Small intestine (tissue), 7 donors: ENCODE measurements at regions not wholly inside any gene's neighbourhood (a gene's known extent, or its start where the extent isn't known, plus 50 kb on each side); places are given as distances from the start of the nearest gene placed in this dataset.

ENCODE experiments used
- DNase-seq, 2 donors: peaks; one replicate each; pipeline versions ENCODE4 v3.0.0 to v3.0.0-alpha.2; 2013
- FAIRE-seq: peaks from 2 replicates; lab custom pipeline; 2012; peaks lifted over from hg19 to GRCh38; lab: Jason Lieb, UNC
- H3K27ac ChIP-seq, 3 donors: one replicate each; pipeline ENCODE4 v1.5.1; 2013; ENCODE audit warnings: low read length in 2 of 3, mild to moderate bottlenecking in 2 of 3, control low read depth in 1 of 3, inconsistent platforms in 1 of 3, low read depth in 1 of 3, moderate library complexity in 1 of 3
- H3K27me3 ChIP-seq, 3 donors: one replicate each; pipeline ENCODE4 v1.6.1; 2013; ENCODE audit warnings: low read length in 3 of 3, inconsistent platforms in 1 of 3; ENCODE audit not compliant: control insufficient read depth in 3 of 3, insufficient read depth in 3 of 3
- H3K36me3 ChIP-seq, 3 donors: one replicate each; pipeline ENCODE4 v1.6.1; 2013; ENCODE audit warnings: low read length in 3 of 3, inconsistent platforms in 1 of 3, low read depth in 1 of 3, mild to moderate bottlenecking in 1 of 3, moderate library complexity in 1 of 3; ENCODE audit not compliant: control insufficient read depth in 3 of 3, insufficient read depth in 2 of 3
- H3K4me1 ChIP-seq, 3 donors: one replicate each; pipeline ENCODE4 v1.6.1; 2013; ENCODE audit warnings: low read length in 2 of 3, inconsistent platforms in 1 of 3, low read depth in 1 of 3, mild to moderate bottlenecking in 1 of 3, moderate library complexity in 1 of 3; ENCODE audit not compliant: control insufficient read depth in 3 of 3, insufficient read depth in 2 of 3
- H3K4me3 ChIP-seq, 3 donors: one replicate each; pipeline ENCODE4 v1.5.1; 2013; ENCODE audit warnings: low read length in 3 of 3, control low read depth in 1 of 3, inconsistent platforms in 1 of 3, low read depth in 1 of 3, mild to moderate bottlenecking in 1 of 3, moderate library complexity in 1 of 3
- H3K9me3 ChIP-seq, 2 donors: one replicate each; pipeline ENCODE4 v1.6.1; 2013; ENCODE audit warnings: low read depth in 1 of 2, low read length in 1 of 2; ENCODE audit not compliant: control insufficient read depth in 2 of 2, insufficient read depth in 1 of 2
- WGBS, 3 donors: extraction: QIAGEN DNeasy Blood & Tissue Kit; methylation state at CpG; one replicate each; pipeline ENCODE4 v1.1.7; 2013; 5-methylcytosine and 5-hydroxymethylcytosine counted together
- donor health status: healthy with polysubstance abuse.
- donor health status: control.
- donor health status: control.
- donor health status: Bipolar disorder and iron deficiency.
- donor health status: healthy.

DNA sequence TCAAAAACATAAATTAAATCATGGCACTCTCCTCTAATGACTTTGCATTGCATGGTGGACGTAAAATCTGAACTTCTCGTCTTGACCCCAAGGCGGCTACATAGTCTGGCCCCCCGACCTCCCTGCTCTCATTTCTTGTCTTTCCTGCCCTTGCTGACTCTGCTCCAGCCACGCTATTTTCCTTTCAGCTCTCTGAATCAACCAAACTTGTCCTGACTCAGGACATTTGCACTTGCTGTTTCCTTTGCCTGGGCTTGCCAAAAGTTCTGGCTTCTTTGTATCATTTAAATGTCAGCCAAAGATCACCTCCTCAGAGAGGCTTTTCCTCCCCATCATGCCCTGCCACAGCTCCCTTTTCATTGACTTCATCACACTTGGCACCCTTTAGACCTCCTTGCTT, 107.7 kb upstream of the NFE2L3 start:
- H3K4me3 ChIP-seq: no peak overlapping the region
- H3K4me1 ChIP-seq: peaks cover 0 to 2% (median 0%) of the 10 kb centered on the region in 3 donors
- no peak for DNase-seq
- no peaks in the 10 kb centered on the region for H3K9me3 ChIP-seq
- peaks cover 0 to 6% (median 0%) of the 10 kb centered on the region in 3 donors for H3K27me3 ChIP-seq
- H3K36me3 ChIP-seq: no peaks in the 10 kb centered on the region
- no peak for FAIRE-seq
- 87 to 91% (median 88%) methylated on average over 5 of the region's 5 CpGs for WGBS, 3 donors
- no peak overlapping the region for H3K27ac ChIP-seq

DNA sequence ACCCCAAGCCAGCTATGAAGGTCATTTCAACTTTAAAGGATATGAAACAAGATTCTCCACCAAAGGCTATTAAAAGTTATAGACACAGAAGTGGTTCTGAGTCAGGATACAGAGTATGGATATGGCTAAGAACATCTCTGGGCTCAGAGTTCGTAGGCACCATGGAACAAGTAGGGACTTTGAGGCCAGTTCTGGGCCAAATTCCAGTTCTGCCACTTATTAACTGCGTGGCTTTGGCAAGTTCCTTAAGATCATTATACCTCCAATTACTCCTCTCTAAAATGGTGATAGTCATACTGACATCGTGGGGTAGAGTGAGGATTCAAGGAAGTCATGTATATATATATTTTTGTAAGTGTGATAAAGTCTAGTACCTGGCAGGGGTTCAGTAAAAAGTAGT, 105.8 kb upstream of the NFE2L3 start:
- Histone ChIP-seq H3K27me3 (no peaks in the 10 kb centered on the region), H3K27ac (no peak overlapping the region), H3K36me3 (no peaks in the 10 kb centered on the region), H3K4me3 (no peak overlapping the region), H3K4me1 (peaks cover 0 to 2% (median 0%) of the 10 kb centered on the region in 3 donors), H3K9me3 (no peaks in the 10 kb centered on the region)
- DNase-seq (peak; percentile 54 to 83), FAIRE-seq (no peak)
- WGBS, 3 donors: 8 to 37% (median 33%) methylated on average over 3 of the region's 3 CpGs

DNA sequence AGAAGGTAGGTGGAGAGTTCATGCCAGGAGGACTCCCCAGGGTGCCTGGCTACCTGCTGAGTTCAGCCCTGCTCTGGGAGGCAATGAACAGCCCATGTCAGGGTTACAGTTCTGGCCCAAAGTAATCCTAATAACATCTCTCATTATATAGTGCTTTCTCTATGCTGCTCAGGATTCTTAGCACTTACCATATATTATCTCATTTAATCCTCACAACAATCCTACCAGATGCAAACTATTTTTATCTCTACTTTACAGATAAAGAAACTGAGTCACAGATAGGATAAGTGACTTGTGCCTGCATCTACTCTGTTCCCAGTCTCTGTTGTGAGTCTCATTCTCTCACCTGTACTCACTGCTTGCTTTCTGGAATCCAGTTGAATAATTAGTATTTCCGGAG, 105.1 kb upstream of the NFE2L3 start:
- DNase-seq (no peak), FAIRE-seq (no peak)
- no peaks in the 10 kb centered on the region for H3K9me3 ChIP-seq
- H3K27ac ChIP-seq: no peak overlapping the region
- H3K4me3 ChIP-seq: no peak overlapping the region
- H3K36me3 ChIP-seq: no peaks in the 10 kb centered on the region
- H3K4me1 ChIP-seq: peaks cover 0 to 2% (median 0%) of the 10 kb centered on the region in 3 donors
- no peaks in the 10 kb centered on the region for H3K27me3 ChIP-seq
- 97% methylated on average over 1 of the region's 1 CpG for WGBS, 3 donors

DNA sequence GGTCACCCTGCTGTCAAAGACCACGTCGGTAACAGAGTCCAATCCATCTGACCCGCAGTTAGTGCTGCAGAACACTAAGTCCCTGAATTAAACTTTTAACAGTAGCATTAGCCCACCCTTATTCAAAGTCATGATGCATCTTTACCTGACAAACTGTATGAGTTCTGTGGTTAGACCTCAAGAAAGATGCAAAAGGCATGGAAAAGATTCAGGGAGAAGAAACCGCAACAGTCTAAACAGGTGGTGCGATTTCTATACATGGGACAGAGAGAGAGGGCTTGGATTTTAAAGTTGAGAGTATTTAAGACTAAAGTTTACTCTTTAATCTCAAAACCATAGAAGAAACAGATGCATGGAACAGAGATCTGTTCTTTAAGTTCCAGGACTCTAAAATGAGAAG, 103.3 kb upstream of the NFE2L3 start:
- Histone ChIP-seq H3K27me3 (peaks cover 0 to 5% (median 0%) of the 10 kb centered on the region in 3 donors), H3K4me3 (no peak overlapping the region), H3K27ac (no peak overlapping the region), H3K4me1 (peaks cover 0 to 2% (median 0%) of the 10 kb centered on the region in 3 donors), H3K36me3 (no peaks in the 10 kb centered on the region), H3K9me3 (peaks cover 0 to 7% of the 10 kb centered on the region in 2 donors)
- 82 to 88% (median 83%) methylated on average over 5 of the region's 5 CpGs for WGBS, 3 donors
- DNase-seq (no peak), FAIRE-seq (no peak)

DNA sequence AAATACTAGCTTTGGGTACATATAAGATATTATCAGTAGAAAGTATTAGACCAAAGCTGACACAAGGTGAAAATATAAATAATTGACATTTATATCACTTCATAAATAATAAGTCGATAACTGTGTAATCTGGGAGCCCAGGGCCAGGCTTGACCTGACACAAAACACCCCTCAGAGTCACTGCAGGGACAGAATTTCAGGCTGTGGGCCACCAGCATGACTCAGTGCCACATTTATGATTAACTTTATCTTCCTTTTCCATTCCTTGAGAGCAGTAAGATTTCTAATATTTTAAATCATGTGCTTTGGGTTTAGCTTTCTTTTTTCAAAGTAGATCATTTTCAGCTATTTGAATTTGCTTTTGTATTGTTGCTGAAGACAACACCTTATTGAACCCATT, 102.9 kb upstream of the NFE2L3 start:
- peaks cover 0 to 7% of the 10 kb centered on the region in 2 donors for H3K9me3 ChIP-seq
- no peaks in the 10 kb centered on the region for H3K36me3 ChIP-seq
- DNase-seq (no peak), FAIRE-seq (no peak)
- no peak overlapping the region for H3K27ac ChIP-seq
- peaks cover 0 to 5% (median 0%) of the 10 kb centered on the region in 3 donors for H3K27me3 ChIP-seq
- no peak overlapping the region for H3K4me3 ChIP-seq
- WGBS, 3 donors: 35 to 64% (median 41%) methylated on average over 1 of the region's 1 CpG
- H3K4me1 ChIP-seq: peaks cover 0 to 2% (median 0%) of the 10 kb centered on the region in 3 donors

DNA sequence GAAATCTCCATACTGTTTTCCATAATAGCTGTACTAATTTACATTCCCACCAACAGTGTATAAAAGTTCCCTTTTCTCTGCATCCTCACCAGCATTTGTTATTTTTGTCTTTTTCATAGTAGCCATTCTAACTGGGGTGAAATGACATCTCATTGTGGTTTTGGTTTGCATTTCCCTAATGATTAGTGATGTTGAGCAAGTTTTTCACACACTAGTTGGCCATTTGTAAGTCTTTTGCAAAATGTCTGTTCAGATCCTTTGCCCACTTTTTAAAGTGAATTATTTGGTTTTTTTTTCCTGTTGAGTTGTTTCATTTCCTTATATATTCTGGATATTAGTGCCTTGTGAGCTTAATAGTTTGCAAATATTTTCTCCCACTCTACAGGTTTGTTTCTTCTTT, 101.0 kb upstream of the NFE2L3 start:
- peaks cover 0 to 2% (median 0%) of the 10 kb centered on the region in 3 donors for H3K4me1 ChIP-seq
- H3K27ac ChIP-seq: no peak overlapping the region
- peaks cover 0 to 5% (median 0%) of the 10 kb centered on the region in 3 donors for H3K27me3 ChIP-seq
- no peak overlapping the region for H3K4me3 ChIP-seq
- DNase-seq: no peak
- no peaks in the 10 kb centered on the region for H3K36me3 ChIP-seq
- peaks cover 0 to 7% of the 10 kb centered on the region in 2 donors for H3K9me3 ChIP-seq
- no peak for FAIRE-seq

DNA sequence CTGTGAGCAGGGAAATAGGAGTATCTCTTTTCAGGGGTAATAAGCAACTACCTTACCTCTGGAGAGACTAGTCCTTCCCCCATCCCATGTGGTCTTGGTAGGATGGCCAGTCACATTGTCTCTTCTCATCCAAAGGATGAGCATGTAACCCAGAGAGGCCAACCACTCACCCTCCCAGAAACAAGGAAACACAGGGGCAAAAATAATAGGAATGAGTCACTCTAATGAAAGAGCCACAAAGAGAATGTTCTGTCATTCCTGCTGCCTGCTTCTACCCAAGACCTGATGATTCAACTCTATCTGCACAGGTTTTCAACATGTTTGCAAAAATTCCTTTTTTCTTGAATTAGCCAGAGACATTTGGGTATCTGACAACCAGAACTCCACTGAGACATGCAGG, 99.3 kb upstream of the NFE2L3 start:
- FAIRE-seq: no peak
- Histone ChIP-seq H3K36me3 (no peaks in the 10 kb centered on the region), H3K27me3 (peaks cover 0 to 5% (median 0%) of the 10 kb centered on the region in 3 donors), H3K4me3 (no peak overlapping the region), H3K9me3 (peaks cover 0 to 12% of the 10 kb centered on the region in 2 donors), H3K27ac (no peak overlapping the region), H3K4me1 (no peaks in the 10 kb centered on the region)
- DNase-seq: no peak

DNA sequence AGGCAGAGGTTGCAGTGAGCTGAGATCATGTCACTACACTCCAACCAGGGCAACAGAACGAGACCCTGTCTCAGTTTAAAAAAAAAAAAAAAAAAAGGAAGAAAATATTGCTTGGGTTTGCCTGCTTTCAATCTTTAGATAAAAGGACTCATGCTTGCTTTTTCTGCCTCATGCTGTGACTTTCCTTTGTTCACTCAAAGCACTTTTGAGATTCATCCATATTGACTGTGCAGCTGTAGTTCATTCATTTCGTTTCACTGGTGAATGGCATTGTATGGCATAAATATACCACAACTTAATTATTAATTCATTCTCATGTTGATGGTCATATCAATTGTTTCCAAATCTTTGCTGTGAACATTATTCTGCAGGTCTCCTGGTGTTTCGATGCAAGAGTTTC, 97.6 kb upstream of the NFE2L3 start:
- DNase-seq (no peak), FAIRE-seq (no peak)
- Histone ChIP-seq H3K36me3 (no peaks in the 10 kb centered on the region), H3K27me3 (peaks cover 0 to 8% (median 0%) of the 10 kb centered on the region in 3 donors), H3K9me3 (peaks cover 0 to 12% of the 10 kb centered on the region in 2 donors), H3K4me1 (no peaks in the 10 kb centered on the region), H3K27ac (no peak overlapping the region), H3K4me3 (no peak overlapping the region)
- 87 to 92% (median 88%) methylated on average over 3 of the region's 3 CpGs for WGBS, 3 donors

DNA sequence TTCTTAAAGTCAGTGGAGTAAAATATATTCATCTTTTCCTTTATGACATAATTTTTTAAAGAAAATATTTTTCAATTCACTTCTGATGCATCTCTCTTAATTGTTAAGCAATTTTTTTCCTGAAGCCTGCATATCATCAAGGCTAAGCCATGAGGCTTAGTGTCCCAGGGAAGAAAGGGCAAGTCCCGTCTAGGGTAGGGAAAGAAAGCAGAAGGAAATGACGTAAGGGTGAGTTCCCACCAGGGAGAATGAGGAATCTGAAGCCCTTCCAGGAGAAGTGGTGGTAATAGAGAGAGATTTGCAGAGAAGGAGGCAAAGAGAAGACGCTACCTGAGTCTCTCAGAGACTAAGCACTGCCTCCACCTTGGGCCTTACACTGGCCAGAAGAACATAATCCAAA, 96.8 kb upstream of the NFE2L3 start:
- Histone ChIP-seq H3K4me1 (no peaks in the 10 kb centered on the region), H3K36me3 (no peaks in the 10 kb centered on the region), H3K27me3 (peaks cover 0 to 8% (median 0%) of the 10 kb centered on the region in 3 donors), H3K4me3 (no peak overlapping the region), H3K27ac (no peak overlapping the region), H3K9me3 (peaks cover 0 to 12% of the 10 kb centered on the region in 2 donors)
- 86 to 93% (median 90%) methylated on average over 3 of the region's 3 CpGs for WGBS, 3 donors
- DNase-seq (no peak), FAIRE-seq (no peak)
